ENCODE measurements at regions not wholly inside any gene's neighbourhood (a gene's known extent, or its start where the extent isn't known, plus 50 kb on each side); places are given as distances from the start of the nearest gene placed in this dataset.

DNA sequence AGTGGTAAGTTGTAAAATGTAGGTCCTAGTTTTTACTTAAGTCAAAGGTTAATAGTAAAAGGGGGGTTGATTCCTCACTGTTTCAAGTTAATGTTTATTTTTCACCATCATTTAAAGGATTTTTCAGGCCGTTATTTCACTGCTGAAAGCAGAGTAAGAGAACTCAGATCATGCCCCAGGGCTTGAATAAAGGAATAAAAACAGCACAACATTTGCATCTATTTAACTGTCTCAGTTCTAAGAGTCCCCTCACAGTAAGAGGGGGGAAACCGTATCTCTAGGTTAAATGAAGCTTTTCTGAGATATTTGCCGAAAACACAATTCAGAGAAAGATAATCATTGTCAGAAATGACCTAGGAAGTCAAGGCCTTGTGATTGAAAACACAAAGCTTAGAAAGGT is 138.2 kb upstream of the KCTD1 start:
- no peaks in the 10 kb centered on the region for H3K27me3 ChIP-seq (ENCODE audit: control insufficient read depth in 2 of 2, insufficient read depth in 2 of 2, low read length in 2 of 2)
- H3K36me3 ChIP-seq (replicated peaks in 1 of 2; ENCODE audit: control insufficient read depth in 1 of 2, insufficient read depth in 2 of 2, low read length in 2 of 2), result no peaks in the 10 kb centered on the region
- H3K4me1 Mint-ChIP-seq, result peaks cover 14% of the 10 kb centered on the region
- H3K4me3 Mint-ChIP-seq, result no peak overlapping the region
- H3K27me3 Mint-ChIP-seq (ENCODE audit: low read depth in 3 of 3), result no peaks in the 10 kb centered on the region
- no peak overlapping the region for H3K4me2 ChIP-seq (replicated peaks; ENCODE audit: extremely low read depth, low read length, poor library complexity, severe bottlenecking)
- H4K20me1 ChIP-seq (ENCODE audit: insufficient read depth, low read length), result no peaks in the 10 kb centered on the region
- WGBS (ENCODE audit: insufficient coverage), result 100% methylated on average over 1 of the region's 3 CpGs
- H3K9ac ChIP-seq (ENCODE audit: insufficient read depth, low read length, poor library complexity, severe bottlenecking), result no peak overlapping the region
- H2AFZ ChIP-seq (ENCODE audit: insufficient read depth, low read depth, low read length, poor library complexity, severe bottlenecking), result no peak overlapping the region
- peaks cover 2 to 3% of the 10 kb centered on the region in 2 donors for H3K9me3 ChIP-seq (replicated peaks in 1 of 2; ENCODE audit: control insufficient read depth in 1 of 2, insufficient read depth in 1 of 2, low read length in 2 of 2)
- no peaks in the 10 kb centered on the region for H3K79me2 ChIP-seq (ENCODE audit: insufficient read depth, low read length)
- H3K27ac Mint-ChIP-seq, result no peak overlapping the region
- intact Hi-C loops (cut with micrococcal nuclease), result no loop called here
- H3K4me1 ChIP-seq (ENCODE audit: control insufficient read depth in 1 of 2, insufficient read depth in 2 of 2, low read length in 2 of 2), result peaks cover 10 to 15% of the 10 kb centered on the region in 2 donors
- no peak overlapping the region for H3K27ac ChIP-seq (ENCODE audit: low read depth in 1 of 2, low read length in 2 of 2)
- no peak for DNase-seq
- peaks cover 0 to 2% of the 10 kb centered on the region in 2 donors for H3K36me3 Mint-ChIP-seq
- peaks cover 4 to 10% (median 6%) of the 10 kb centered on the region in 7 donors for H3K9me3 Mint-ChIP-seq
- H3K4me3 ChIP-seq (replicated peaks in 1 of 3; ENCODE audit: low read depth in 2 of 3, low read length in 3 of 3), result no peak overlapping the region
- TF ChIP-seq, protein P1, sequence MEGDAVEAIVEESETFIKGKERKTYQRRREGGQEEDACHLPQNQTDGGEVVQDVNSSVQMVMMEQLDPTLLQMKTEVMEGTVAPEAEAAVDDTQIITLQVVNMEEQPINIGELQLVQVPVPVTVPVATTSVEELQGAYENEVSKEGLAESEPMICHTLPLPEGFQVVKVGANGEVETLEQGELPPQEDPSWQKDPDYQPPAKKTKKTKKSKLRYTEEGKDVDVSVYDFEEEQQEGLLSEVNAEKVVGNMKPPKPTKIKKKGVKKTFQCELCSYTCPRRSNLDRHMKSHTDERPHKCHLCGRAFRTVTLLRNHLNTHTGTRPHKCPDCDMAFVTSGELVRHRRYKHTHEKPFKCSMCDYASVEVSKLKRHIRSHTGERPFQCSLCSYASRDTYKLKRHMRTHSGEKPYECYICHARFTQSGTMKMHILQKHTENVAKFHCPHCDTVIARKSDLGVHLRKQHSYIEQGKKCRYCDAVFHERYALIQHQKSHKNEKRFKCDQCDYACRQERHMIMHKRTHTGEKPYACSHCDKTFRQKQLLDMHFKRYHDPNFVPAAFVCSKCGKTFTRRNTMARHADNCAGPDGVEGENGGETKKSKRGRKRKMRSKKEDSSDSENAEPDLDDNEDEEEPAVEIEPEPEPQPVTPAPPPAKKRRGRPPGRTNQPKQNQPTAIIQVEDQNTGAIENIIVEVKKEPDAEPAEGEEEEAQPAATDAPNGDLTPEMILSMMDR (IDR thresholded peaks at IDR 0.05), result no peak

DNA sequence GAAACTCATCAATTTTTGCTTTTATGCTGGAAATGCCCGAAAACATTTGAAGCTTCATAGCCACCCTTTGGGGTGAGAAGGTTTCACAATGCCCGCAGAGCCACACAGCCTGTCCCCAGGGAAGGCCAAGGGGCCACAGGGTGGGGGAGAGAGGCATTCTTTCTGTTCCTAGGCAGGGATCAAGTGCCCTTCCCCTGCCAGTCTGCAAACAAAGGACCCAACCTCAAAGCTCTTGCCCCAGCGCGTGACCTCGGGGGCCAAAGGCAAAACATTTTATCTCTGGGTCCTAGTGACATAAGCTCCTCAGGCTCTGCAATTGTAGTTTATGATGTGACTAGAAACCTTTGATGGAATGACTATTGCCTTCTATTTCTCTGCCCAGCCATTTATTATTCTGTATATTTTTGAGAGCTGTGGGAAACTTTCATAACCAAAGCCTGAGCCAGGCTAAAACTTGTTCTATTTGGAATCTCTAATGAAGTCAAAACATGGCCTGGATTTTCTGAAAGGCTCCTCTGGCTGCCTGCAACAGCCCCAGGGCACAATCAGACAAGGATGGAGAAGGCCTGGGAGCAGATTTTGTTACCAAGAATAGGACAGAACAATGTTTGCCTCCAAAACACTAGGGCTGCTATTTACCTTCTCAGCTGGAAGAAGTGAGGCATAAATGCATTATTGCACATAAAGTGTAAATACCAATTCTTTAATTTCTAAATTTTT is 137.2 kb upstream of the KCTD1 start:
- H3K4me1 Mint-ChIP-seq, result peaks cover 14% of the 10 kb centered on the region
- Histone ChIP-seq H2AFZ (ENCODE audit: insufficient read depth, low read depth, low read length, poor library complexity, severe bottlenecking) (no peak overlapping the region), H3K36me3 (replicated peaks in 1 of 2; ENCODE audit: control insufficient read depth in 1 of 2, insufficient read depth in 2 of 2, low read length in 2 of 2) (no peaks in the 10 kb centered on the region), H3K27ac (ENCODE audit: low read depth in 1 of 2, low read length in 2 of 2) (no peak overlapping the region), H3K9me3 (replicated peaks in 1 of 2; ENCODE audit: control insufficient read depth in 1 of 2, insufficient read depth in 1 of 2, low read length in 2 of 2) (no peaks in the 10 kb centered on the region), H3K4me2 (replicated peaks; ENCODE audit: extremely low read depth, low read length, poor library complexity, severe bottlenecking) (no peak overlapping the region), H3K79me2 (ENCODE audit: insufficient read depth, low read length) (no peaks in the 10 kb centered on the region), H3K4me3 (replicated peaks in 1 of 3; ENCODE audit: low read depth in 2 of 3, low read length in 3 of 3) (no peak overlapping the region), H4K20me1 (ENCODE audit: insufficient read depth, low read length) (no peaks in the 10 kb centered on the region), H3K4me1 (ENCODE audit: control insufficient read depth in 1 of 2, insufficient read depth in 2 of 2, low read length in 2 of 2) (peaks cover 10 to 15% of the 10 kb centered on the region in 2 donors), H3K27me3 (ENCODE audit: control insufficient read depth in 2 of 2, insufficient read depth in 2 of 2, low read length in 2 of 2) (no peaks in the 10 kb centered on the region), H3K9ac (ENCODE audit: insufficient read depth, low read length, poor library complexity, severe bottlenecking) (no peak overlapping the region)
- H3K36me3 Mint-ChIP-seq, result no peaks in the 10 kb centered on the region
- H3K27ac Mint-ChIP-seq, result no peak overlapping the region
- intact Hi-C loops (cut with micrococcal nuclease), result no loop called here
- WGBS (ENCODE audit: insufficient coverage), result 100% methylated on average over 1 of the region's 5 CpGs
- no peaks in the 10 kb centered on the region for H3K27me3 Mint-ChIP-seq (ENCODE audit: low read depth in 3 of 3)
- peaks cover 0 to 2% (median 0%) of the 10 kb centered on the region in 7 donors for H3K9me3 Mint-ChIP-seq
- no peak overlapping the region for H3K4me3 Mint-ChIP-seq
- TF ChIP-seq, protein P1 (IDR thresholded peaks at IDR 0.05), result no peak
- no peak for DNase-seq

All from CD14-positive monocyte (primary cell).